T-cell (primary cell): ENCODE measurements at regions not wholly inside any gene's neighbourhood (a gene's known extent, or its start where the extent isn't known, plus 50 kb on each side); places are given as distances from the start of the nearest gene placed in this dataset.
A peak's percentile ranks its signal among the peaks of the same experiment; 100 is the strongest.

ENCODE experiments used
- ATAC-seq, 4 experiments: fragments of 200-7000 bp in 3 of 4; fragments of 150-1000 bp in 1 of 4; cut with Tn5 transposase; replicated peaks in 1 of 4; 1 replicate in 3 of 4; 2 replicates in 1 of 4; pipeline ENCODE4 v1.10.0; 2021; ENCODE audit warnings: moderate library complexity in 3 of 4, mild to moderate bottlenecking in 2 of 4, moderate number of reproducible peaks in 1 of 4
- CTCF ChIA-PET, 2 donors: fragments of 300-600 bp; sonication (Branson Sonifier 250); formaldehyde crosslinking; loops; one replicate each; lab custom pipeline; 2022; ENCODE audit warnings: antibody characterized with exemption in 2 of 2; lab: Charles Lee
- POLR2A ChIA-PET, 2 donors: fragments of 300-600 bp; sonication (Branson Sonifier 250); formaldehyde crosslinking; loops; one replicate each; lab custom pipeline; 2022; ENCODE audit warnings: antibody characterized with exemption in 2 of 2; lab: Charles Lee
- DNase-seq, 35 experiments: peaks; one replicate each; pipeline versions ENCODE4 v3.0.0 to v3.0.0-alpha.2; 2013 to 2023
- H3K27ac ChIP-seq: one replicate; pipeline ENCODE4 v1.5.1; 2013; ENCODE audit warnings: low read length
- H3K27me3 ChIP-seq, 2 experiments: replicated peaks in 1 of 2; 1 replicate in 1 of 2; 2 replicates in 1 of 2; pipeline versions ENCODE4 v1.6.1 to v1.7.0; 2013; ENCODE audit warnings: low read length in 1 of 2, mixed read lengths in 1 of 2; ENCODE audit not compliant: control insufficient read depth in 2 of 2, insufficient read depth in 2 of 2; ENCODE audit errors: extremely low read depth in 1 of 2
- H3K36me3 ChIP-seq, 2 donors: 1 replicate in 1 of 2; 2 replicates in 1 of 2; pipeline versions ENCODE4 v1.6.1 to v1.7.0; 2013; ENCODE audit warnings: low read length in 1 of 2; ENCODE audit not compliant: control insufficient read depth in 2 of 2, insufficient read depth in 1 of 2; ENCODE audit errors: extremely low read depth in 1 of 2
- H3K4me1 ChIP-seq, 2 experiments: 1 replicate in 1 of 2; 2 replicates in 1 of 2; pipeline versions ENCODE4 v1.6.1 to v1.7.0; 2013; ENCODE audit warnings: low read length in 2 of 2, mixed read lengths in 1 of 2; ENCODE audit not compliant: insufficient read depth in 2 of 2, control insufficient read depth in 1 of 2; ENCODE audit errors: extremely low read depth in 1 of 2
- H3K4me3 ChIP-seq, 2 donors: 1 replicate in 1 of 2; 2 replicates in 1 of 2; pipeline versions ENCODE4 v1.5.1 to v1.7.0; 2013; ENCODE audit warnings: mild to moderate bottlenecking in 2 of 2, low read length in 1 of 2, moderate library complexity in 1 of 2; ENCODE audit not compliant: control insufficient read depth in 1 of 2; ENCODE audit errors: extremely low read depth in 1 of 2
- H3K9me3 ChIP-seq: 2 replicates; pipeline ENCODE4 v1.7.0; 2013
- H3K27ac Mint-ChIP-seq, 2 donors: one replicate each; pipeline ENCODE4 v1.8.0; 2020 to 2021; ENCODE audit warnings: mild to moderate bottlenecking in 2 of 2, mixed read lengths in 2 of 2
- H3K27me3 Mint-ChIP-seq, 2 donors: one replicate each; pipeline ENCODE4 v1.8.0; 2021 to 2022; ENCODE audit warnings: mixed read lengths in 2 of 2
- H3K36me3 Mint-ChIP-seq: one replicate; pipeline ENCODE4 v1.8.0; 2021; ENCODE audit warnings: mixed read lengths
- H3K4me1 Mint-ChIP-seq, 3 donors: one replicate each; pipeline ENCODE4 v1.8.0; 2020 to 2022; ENCODE audit warnings: mixed read lengths in 3 of 3, mild to moderate bottlenecking in 1 of 3
- H3K4me3 Mint-ChIP-seq, 3 donors: one replicate each; pipeline ENCODE4 v1.8.0; 2020 to 2022; ENCODE audit warnings: mild to moderate bottlenecking in 3 of 3, mixed read lengths in 3 of 3, moderate library complexity in 3 of 3
- H3K9me3 Mint-ChIP-seq, 3 donors: one replicate each; pipeline ENCODE4 v1.8.0; 2020 to 2022; ENCODE audit warnings: mixed read lengths in 3 of 3
- WGBS: methylation state at CpG from one replicate; pipeline ENCODE4 v1.1.5; 2013; ENCODE audit warnings: missing lambda C conversion rate; ENCODE audit not compliant: insufficient coverage; 5-methylcytosine and 5-hydroxymethylcytosine counted together

DNA sequence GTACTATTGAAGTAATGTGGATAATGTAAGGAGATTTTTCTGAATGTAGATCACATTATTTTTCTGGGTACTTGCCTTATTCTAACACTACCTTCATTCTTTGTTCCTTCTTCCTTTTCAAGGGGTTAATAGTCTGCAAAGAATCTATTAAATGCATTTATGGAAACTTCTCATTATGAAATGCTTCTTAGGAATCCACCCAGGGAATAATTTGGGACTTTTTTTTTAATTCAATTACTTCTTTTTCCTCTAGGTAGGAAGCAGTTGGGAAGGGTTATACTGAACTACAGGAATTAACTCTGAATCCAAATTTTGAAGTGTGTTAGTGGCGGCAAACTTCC, 173.1 kb downstream of the FOXA2 start:
- no peak overlapping the region for H3K27ac ChIP-seq

DNA sequence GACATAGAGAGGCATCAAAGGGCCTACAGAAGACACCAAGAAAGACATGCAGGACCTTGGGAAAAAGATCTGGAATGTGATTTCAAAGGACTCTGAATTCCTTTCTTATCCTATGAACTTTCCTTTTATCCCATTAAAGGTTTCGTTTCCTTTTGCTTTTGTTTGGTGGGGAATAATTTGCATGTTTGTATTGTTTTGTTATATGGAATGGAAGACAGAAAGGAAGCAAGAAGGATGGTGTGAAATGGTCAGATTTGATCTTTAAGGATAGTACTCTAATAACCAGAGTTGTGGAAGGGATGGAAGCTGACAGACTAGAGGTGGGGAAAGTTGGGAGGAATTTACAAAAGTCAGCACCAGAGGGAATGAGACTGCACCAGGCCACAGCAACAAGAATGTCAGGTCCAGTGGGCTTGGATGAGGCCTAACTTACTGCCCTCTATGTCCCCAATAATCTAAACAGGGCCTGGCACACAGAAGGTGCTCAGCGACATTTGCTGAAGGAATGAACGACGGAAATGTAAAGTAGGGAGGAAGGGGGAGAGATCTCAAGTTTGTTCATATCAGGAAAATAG, 173.7 kb downstream of the FOXA2 start:
- no peak overlapping the region for H3K4me3 Mint-ChIP-seq
- Histone ChIP-seq H3K27ac (no peak overlapping the region), H3K9me3 (no peaks in the 10 kb centered on the region), H3K27me3 (no peaks in the 10 kb centered on the region), H3K4me1 (peaks cover 0 to 2% of the 10 kb centered on the region in 2 experiments), H3K36me3 (no peaks in the 10 kb centered on the region), H3K4me3 (no peak overlapping the region)
- no peaks in the 10 kb centered on the region for H3K36me3 Mint-ChIP-seq
- H3K27ac Mint-ChIP-seq: no peak overlapping the region
- H3K9me3 Mint-ChIP-seq: peaks cover 3 to 6% (median 6%) of the 10 kb centered on the region in 3 donors
- H3K27me3 Mint-ChIP-seq: peaks cover 0 to 6% of the 10 kb centered on the region in 2 donors
- ChIA-PET POLR2A (no interaction called here), CTCF (no interaction called here)
- ATAC-seq (no peak), DNase-seq (no peak)
- no CpG with 5 or more reads among the region's 4 CpGs for WGBS
- H3K4me1 Mint-ChIP-seq: peaks cover 0 to 13% (median 6%) of the 10 kb centered on the region in 3 donors

More for the DNA sequence above, 173.1 kb downstream of the FOXA2 start:
- no CpG with 5 or more reads among the region's 1 CpG for WGBS
- peaks cover 0 to 12% (median 6%) of the 10 kb centered on the region in 3 donors for H3K4me1 Mint-ChIP-seq
- Histone ChIP-seq H3K27me3 (no peaks in the 10 kb centered on the region), H3K9me3 (no peaks in the 10 kb centered on the region), H3K4me1 (peaks cover 0 to 2% of the 10 kb centered on the region in 2 experiments), H3K36me3 (no peaks in the 10 kb centered on the region), H3K4me3 (no peak overlapping the region)
- ChIA-PET CTCF (no interaction called here), POLR2A (no interaction called here)
- H3K36me3 Mint-ChIP-seq: no peaks in the 10 kb centered on the region
- H3K27ac Mint-ChIP-seq: no peak overlapping the region
- H3K9me3 Mint-ChIP-seq: peaks cover 3 to 6% (median 6%) of the 10 kb centered on the region in 3 donors
- H3K4me3 Mint-ChIP-seq: no peak overlapping the region
- ATAC-seq: no peak
- DNase-seq: no peak
- peaks cover 0 to 6% of the 10 kb centered on the region in 2 donors for H3K27me3 Mint-ChIP-seq

DNA sequence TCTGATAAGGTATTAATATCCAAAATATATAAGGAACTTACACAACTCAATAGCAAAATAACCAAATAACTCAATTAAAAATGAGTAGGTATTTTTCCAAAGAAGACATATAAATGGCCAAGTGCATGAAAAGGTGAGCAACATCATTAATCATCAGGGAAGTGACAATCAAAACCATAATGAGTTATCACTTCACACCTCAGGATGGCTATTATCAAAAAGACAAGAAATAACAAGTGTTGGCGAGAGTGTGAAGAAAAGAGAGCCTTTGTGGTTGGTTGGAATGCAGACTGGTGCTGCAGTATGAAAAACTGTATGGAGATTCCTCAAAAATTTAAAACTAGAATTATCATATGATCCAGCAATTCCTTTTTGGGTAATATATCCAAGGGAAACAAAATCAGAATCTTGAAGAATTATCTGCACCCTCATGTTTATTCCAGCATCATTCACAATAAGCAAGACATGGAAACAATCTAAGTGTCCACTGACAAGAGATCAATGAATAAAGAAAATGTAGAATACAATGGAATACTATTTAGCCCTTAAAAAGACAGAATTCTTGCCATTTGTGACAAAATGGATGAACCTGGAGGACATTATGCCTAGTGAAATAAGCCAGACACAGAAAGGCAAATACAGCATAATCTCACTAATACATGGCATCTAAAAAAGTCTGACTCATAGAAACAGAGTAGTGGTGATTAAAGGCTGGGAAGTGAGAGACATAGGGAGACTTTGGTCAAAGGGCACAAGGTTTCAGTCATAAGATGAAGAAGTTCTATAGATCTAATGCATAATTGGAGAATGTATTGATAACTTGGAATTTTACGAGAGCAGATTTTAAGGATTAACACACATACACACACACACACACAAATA, 175.6 kb downstream of the FOXA2 start:
- no CpG with 5 or more reads among the region's 2 CpGs for WGBS
- POLR2A ChIA-PET: interaction anchor here in 1 of 2 donors (0.6 kb wide), 1 partner anchor 10 kb away, joined by 5 read pairs; no protein-coding TSS in a partner anchor

DNA sequence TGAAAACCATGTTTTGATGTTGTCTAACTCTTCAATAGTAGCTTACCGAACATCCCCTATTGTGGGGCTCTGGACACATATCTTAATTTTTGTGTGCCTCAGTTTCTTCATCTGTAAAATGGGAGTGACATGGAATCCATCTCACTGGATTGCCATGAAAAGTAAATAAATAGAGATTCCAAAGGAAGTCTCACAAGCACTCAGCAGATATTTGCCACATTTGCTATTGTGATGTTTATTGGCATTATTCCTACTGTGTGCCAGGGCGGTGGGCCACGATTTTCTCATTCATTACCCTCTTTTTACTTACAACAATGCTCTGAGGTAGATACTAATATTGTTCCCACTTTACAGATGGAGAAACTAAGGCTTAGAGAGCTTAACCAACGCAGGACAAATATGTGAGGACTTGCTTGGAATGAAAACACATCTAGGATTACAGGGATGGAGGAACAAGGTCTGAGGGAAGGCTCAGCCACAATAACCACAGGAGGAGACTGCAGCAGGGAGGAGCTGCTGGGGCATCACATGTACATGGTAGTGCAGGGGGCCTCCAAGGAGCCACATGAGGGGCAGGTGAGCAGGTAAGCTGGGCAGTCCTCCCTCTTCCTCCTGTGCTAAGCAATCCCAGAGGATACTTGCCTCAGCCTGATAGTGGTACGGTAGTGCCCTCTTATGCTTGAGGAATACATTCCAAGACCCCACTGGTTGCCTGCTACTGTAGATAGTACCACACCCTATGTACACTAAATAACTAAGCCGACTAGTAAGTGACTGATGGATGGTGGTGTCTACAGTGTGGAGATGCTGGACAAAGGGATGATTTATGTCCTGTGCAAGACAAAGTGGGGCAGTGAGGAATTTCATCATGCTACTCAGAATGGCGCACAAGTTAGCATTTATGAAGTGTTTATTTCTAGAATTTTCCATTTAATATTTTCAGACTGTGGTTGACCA, 176.9 kb downstream of the FOXA2 start:
- H3K27ac Mint-ChIP-seq: no peak overlapping the region
- H3K27ac ChIP-seq: no peak overlapping the region
- H3K36me3 ChIP-seq: no peaks in the 10 kb centered on the region
- H3K4me1 ChIP-seq: peaks cover 0 to 2% of the 10 kb centered on the region in 2 experiments
- peaks cover 4 to 27% (median 10%) of the 10 kb centered on the region in 3 donors for H3K4me1 Mint-ChIP-seq
- no peak for DNase-seq
- H3K36me3 Mint-ChIP-seq: no peaks in the 10 kb centered on the region
- WGBS: 50% methylated on average over 1 of the region's 7 CpGs
- peaks cover 5 to 6% (median 6%) of the 10 kb centered on the region in 3 donors for H3K9me3 Mint-ChIP-seq
- POLR2A ChIA-PET: no interaction called here
- CTCF ChIA-PET: no interaction called here
- H3K27me3 ChIP-seq: peaks cover 0 to 8% of the 10 kb centered on the region in 2 experiments
- no peak for ATAC-seq
- no peak overlapping the region for H3K4me3 Mint-ChIP-seq
- H3K27me3 Mint-ChIP-seq: peaks cover 4 to 15% of the 10 kb centered on the region in 2 donors
- no peaks in the 10 kb centered on the region for H3K9me3 ChIP-seq
- no peak overlapping the region for H3K4me3 ChIP-seq

More for the DNA sequence above, 175.6 kb downstream of the FOXA2 start:
- Histone ChIP-seq H3K9me3 (no peaks in the 10 kb centered on the region), H3K27ac (no peak overlapping the region), H3K4me1 (peaks cover 0 to 2% of the 10 kb centered on the region in 2 experiments), H3K4me3 (no peak overlapping the region), H3K36me3 (no peaks in the 10 kb centered on the region), H3K27me3 (peaks cover 0 to 3% of the 10 kb centered on the region in 2 experiments)
- peaks cover 3 to 6% of the 10 kb centered on the region in 2 donors for H3K27me3 Mint-ChIP-seq
- CTCF ChIA-PET: no interaction called here
- H3K9me3 Mint-ChIP-seq: peaks cover 3 to 6% (median 6%) of the 10 kb centered on the region in 3 donors
- peaks cover 2 to 19% (median 6%) of the 10 kb centered on the region in 3 donors for H3K4me1 Mint-ChIP-seq
- H3K27ac Mint-ChIP-seq: no peak overlapping the region
- ATAC-seq (no peak), DNase-seq (no peak)
- no peaks in the 10 kb centered on the region for H3K36me3 Mint-ChIP-seq
- no peak overlapping the region for H3K4me3 Mint-ChIP-seq

DNA sequence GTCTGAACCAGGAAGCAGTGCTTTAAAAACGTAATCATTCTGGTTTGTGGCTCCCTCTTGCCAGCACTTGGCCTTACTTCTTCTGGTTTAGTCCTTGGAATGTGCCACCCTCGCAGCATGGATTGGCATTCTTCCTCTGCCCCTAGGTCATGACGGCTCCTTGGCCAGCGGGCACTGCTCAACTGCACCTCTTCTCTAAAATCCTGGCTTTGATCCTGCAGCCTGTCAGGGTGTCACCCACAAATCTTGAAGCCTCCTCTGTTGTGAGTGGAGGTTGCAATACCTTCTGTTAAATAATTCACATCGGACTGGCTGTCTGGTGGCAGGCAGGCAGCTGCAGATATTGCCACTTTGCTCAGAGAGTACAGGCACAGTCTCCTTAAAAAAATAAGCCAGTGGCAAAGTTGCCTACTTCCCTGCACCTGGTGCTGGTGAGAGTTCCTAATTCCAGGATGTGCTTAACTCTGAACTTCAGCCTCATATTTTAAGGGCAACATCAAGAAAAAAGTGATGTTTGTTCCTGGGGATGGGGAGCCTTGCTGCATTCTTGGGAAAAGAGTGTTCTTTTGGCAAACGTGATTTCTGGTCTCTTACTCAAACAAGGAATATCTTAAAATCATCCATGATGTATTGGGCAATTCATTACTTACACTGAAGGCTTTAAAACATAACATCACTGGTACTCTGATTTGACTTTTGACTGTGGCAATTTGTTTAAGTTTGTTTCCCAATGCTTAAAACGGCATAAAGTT, 179.8 kb downstream of the FOXA2 start:
- CTCF ChIA-PET: no interaction called here
- Mint-ChIP-seq H3K36me3 (no peaks in the 10 kb centered on the region), H3K27me3 (peaks cover 4 to 17% of the 10 kb centered on the region in 2 donors)

More for the DNA sequence above, 179.8 kb downstream of the FOXA2 start:
- POLR2A ChIA-PET: no interaction called here
- Histone ChIP-seq H3K4me3 (no peak overlapping the region), H3K9me3 (no peaks in the 10 kb centered on the region), H3K27ac (no peak overlapping the region), H3K4me1 (peaks cover 0 to 2% of the 10 kb centered on the region in 2 experiments), H3K27me3 (peaks cover 0 to 8% of the 10 kb centered on the region in 2 experiments), H3K36me3 (no peaks in the 10 kb centered on the region)
- DNase-seq (no peak), ATAC-seq (no peak)
- peak overlapping the region in 1 of 3 donors; percentile 70 for H3K4me3 Mint-ChIP-seq
- H3K27ac Mint-ChIP-seq: no peak overlapping the region
- H3K4me1 Mint-ChIP-seq: peaks cover 4 to 27% (median 10%) of the 10 kb centered on the region in 3 donors
- WGBS: 43% methylated on average over 2 of the region's 7 CpGs
- peaks cover 6% of the 10 kb centered on the region in 3 donors for H3K9me3 Mint-ChIP-seq
